ENCODE measurements at regions not wholly inside any gene's neighbourhood (a gene's known extent, or its start where the extent isn't known, plus 50 kb on each side); places are given as distances from the start of the nearest gene placed in this dataset.

- TF ChIP-seq KAT7 (CRISPR knock-in tag; IDR thresholded peaks at IDR 0.05; ENCODE audit: borderline replicate concordance) (no peak), SPEN (CRISPR knock-in tag; IDR thresholded peaks at IDR 0.05; ENCODE audit: low read depth) (no peak), ZNF530 (CRISPR knock-in tag; IDR thresholded peaks at IDR 0.05; ENCODE audit: low read depth) (no peak), EZH2 (conservative IDR thresholded peaks at IDR 0.05; ENCODE audit: low read depth, low read length) (no peak), IKZF1 (IDR thresholded peaks at IDR 0.05) (no peak), ZNF782 (CRISPR knock-in tag; IDR thresholded peaks at IDR 0.05; ENCODE audit: borderline replicate concordance) (no peak), YY1 (IDR thresholded peaks at IDR 0.05; ENCODE audit: insufficient read depth, insufficient replicate concordance, low read depth, low read length) (no peak), POLR2A (IDR thresholded peaks at IDR 0.05; ENCODE audit: insufficient read depth in 1 of 2, low read depth in 2 of 2, low read length in 2 of 2) (no peak), CBX1 (IDR thresholded peaks at IDR 0.05; ENCODE audit: low read depth) (no peak)
Observed at GRCh38 chr20:22305381-22305780, 279.0 kb downstream of the FOXA2 start.

Data from HepG2 (cell line).